ENCODE measurements at regions not wholly inside any gene's neighbourhood (a gene's known extent, or its start where the extent isn't known, plus 50 kb on each side); places are given as distances from the start of the nearest gene placed in this dataset.
"Not testable (repeated sequence)": the region's sequence is repeated elsewhere in the genome, so short reads cannot be mapped to it uniquely, and the experiment has no call there.

DNA sequence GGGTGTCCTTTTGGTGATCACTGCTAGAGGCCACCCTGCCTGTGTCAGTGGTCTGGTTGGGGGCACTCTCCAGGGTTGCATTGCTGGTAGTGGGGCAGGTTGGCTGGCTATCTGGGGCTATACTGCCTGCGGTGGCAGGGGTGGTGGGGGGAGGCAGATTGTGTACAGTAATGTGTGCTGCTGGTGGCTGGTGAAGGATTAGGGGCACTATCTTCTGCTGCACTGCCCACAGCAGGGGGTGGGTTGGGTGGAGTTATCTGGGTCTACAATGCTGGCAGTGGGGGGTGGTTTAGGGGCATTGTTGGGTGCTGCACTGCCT is 204.0 kb upstream of the WSB1 start:
- no peaks in the 10 kb centered on the region for H3K9me3 ChIP-seq (ENCODE audit: low read length)
- no peak for ATAC-seq
- no peaks in the 10 kb centered on the region for H3F3A ChIP-seq (ENCODE audit: low read length, unreplicated experiment)
- H4K20me1 ChIP-seq (ENCODE audit: low read length): no peaks in the 10 kb centered on the region
- H3K9ac ChIP-seq (ENCODE audit: low read length): no peak overlapping the region
- TF ChIP-seq, protein P1, sequence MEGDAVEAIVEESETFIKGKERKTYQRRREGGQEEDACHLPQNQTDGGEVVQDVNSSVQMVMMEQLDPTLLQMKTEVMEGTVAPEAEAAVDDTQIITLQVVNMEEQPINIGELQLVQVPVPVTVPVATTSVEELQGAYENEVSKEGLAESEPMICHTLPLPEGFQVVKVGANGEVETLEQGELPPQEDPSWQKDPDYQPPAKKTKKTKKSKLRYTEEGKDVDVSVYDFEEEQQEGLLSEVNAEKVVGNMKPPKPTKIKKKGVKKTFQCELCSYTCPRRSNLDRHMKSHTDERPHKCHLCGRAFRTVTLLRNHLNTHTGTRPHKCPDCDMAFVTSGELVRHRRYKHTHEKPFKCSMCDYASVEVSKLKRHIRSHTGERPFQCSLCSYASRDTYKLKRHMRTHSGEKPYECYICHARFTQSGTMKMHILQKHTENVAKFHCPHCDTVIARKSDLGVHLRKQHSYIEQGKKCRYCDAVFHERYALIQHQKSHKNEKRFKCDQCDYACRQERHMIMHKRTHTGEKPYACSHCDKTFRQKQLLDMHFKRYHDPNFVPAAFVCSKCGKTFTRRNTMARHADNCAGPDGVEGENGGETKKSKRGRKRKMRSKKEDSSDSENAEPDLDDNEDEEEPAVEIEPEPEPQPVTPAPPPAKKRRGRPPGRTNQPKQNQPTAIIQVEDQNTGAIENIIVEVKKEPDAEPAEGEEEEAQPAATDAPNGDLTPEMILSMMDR (conservative IDR thresholded peaks at IDR 0.05; ENCODE audit: low read depth, low read length): no peak
- TF ChIP-seq EZH2phosphoT487 (IDR thresholded peaks at IDR 0.05; ENCODE audit: borderline replicate concordance, low read length) (no peak), EZH2 (IDR thresholded peaks at IDR 0.05; ENCODE audit: low read length, unreplicated experiment) (no peak)
- 0 out of 2 replicates have a peak, but pooled peaks cover 8% of the 10 kb centered on the region for H3K27me3 ChIP-seq (ENCODE audit: low read length)
- no peak overlapping the region for H3K4me3 ChIP-seq (ENCODE audit: low read length)
- H3K4me1 ChIP-seq (ENCODE audit: insufficient read depth, low read length): no peaks in the 10 kb centered on the region
- DNase-seq: no peak
- no peak overlapping the region for H2AFZ ChIP-seq (ENCODE audit: low read length)
- intact Hi-C loops (cut with micrococcal nuclease): no loop called here
- no TSS peak for BruUV-seq (replicated peaks)
- no peak overlapping the region for H3K27ac ChIP-seq (ENCODE audit: low read length)
- ChIA-PET CTCF (no interaction called here), POLR2A (ENCODE audit: unreplicated experiment) (no interaction called here)
- no peaks in the 10 kb centered on the region for H3K36me3 ChIP-seq (ENCODE audit: low read depth, low read length)
- H3K4me2 ChIP-seq (ENCODE audit: low read length): no peak overlapping the region
- H3K9me2 ChIP-seq (replicated peaks; ENCODE audit: low read length): no peaks in the 10 kb centered on the region
- H3K79me2 ChIP-seq (ENCODE audit: low read length): no peaks in the 10 kb centered on the region

DNA sequence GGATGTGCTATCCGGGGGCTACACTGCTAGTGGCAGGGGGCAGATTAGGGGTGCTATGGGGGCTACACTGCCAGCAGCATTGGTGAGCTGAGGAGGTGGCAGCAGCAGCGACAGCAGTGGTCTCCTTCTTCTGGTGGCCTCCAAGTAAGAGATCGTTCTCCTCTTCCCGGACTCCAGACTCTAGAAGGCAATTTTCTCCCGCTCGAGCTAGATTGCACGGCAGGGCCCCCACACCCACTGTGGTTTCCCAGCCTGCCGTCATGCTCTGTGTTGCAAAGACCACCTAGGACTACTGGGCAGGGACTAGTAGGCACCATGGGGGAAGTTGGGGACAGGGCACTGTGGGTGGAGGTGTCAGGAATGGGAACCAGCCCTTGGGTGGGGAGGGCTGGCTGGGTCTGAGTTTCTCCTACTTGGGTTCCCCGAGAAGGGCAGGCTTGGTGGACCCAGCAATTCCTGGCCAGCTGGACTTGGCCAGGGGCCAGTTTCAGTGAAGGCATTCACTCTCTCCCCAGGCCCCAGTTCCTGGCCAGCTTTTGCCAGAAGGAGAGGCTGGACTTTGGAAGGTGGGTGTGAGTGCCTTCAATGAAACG is 203.4 kb upstream of the WSB1 start:
- H3K79me2 ChIP-seq (ENCODE audit: low read length); H3K9me2 ChIP-seq (replicated peaks; ENCODE audit: low read length); H3F3A ChIP-seq (ENCODE audit: low read length, unreplicated experiment); H3K27me3 ChIP-seq (ENCODE audit: low read length); BruUV-seq (replicated peaks); H3K27ac ChIP-seq (ENCODE audit: low read length); POLR2A ChIA-PET (ENCODE audit: unreplicated experiment); CTCF ChIA-PET; ATAC-seq; intact Hi-C loops (cut with micrococcal nuclease); H3K4me2 ChIP-seq (ENCODE audit: low read length); H3K4me1 ChIP-seq (ENCODE audit: insufficient read depth, low read length); H3K4me3 ChIP-seq (ENCODE audit: low read length); H4K20me1 ChIP-seq (ENCODE audit: low read length); H3K9ac ChIP-seq (ENCODE audit: low read length); H2AFZ ChIP-seq (ENCODE audit: low read length); H3K36me3 ChIP-seq (ENCODE audit: low read depth, low read length); DNase-seq; H3K9me3 ChIP-seq (ENCODE audit: low read length): not testable (repeated sequence)

DNA sequence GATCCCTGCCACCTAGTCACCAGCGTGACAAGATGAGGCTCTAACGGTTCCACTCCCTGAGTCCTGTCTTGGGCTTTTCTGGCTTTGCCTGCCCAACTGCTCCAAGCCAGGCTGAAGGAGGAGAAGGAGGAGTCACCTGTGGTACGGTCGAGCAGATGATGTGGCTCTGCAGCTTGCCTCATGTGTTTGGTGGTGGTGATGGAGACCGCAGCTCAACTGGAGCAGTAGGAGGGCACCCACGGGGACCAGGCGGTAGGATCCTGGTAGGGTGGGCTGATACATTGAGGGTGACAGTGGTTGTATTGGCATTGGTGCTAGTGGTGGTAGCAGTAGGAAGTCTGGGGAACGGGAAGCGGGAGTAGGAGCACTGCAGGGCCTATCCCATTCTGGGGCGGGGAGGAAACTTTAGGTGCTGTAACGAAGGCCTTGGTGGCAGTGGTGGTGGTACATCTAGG is 202.8 kb upstream of the WSB1 start:
- H3K27me3 ChIP-seq (ENCODE audit: low read length): no peaks in the 10 kb centered on the region
- no peaks in the 10 kb centered on the region for H3K4me1 ChIP-seq (ENCODE audit: insufficient read depth, low read length)
- CTCF ChIA-PET: no interaction called here
- H4K20me1 ChIP-seq (ENCODE audit: low read length): no peaks in the 10 kb centered on the region
- H3K36me3 ChIP-seq (ENCODE audit: low read depth, low read length): no peaks in the 10 kb centered on the region
- H3K9ac ChIP-seq (ENCODE audit: low read length): no peak overlapping the region
- H3K79me2 ChIP-seq (ENCODE audit: low read length): no peaks in the 10 kb centered on the region
- H3K27ac ChIP-seq (ENCODE audit: low read length): no peak overlapping the region
- intact Hi-C loops (cut with micrococcal nuclease): no loop called here
- H3K9me2 ChIP-seq (replicated peaks; ENCODE audit: low read length): no peaks in the 10 kb centered on the region
- TF ChIP-seq EZH2phosphoT487 (IDR thresholded peaks at IDR 0.05; ENCODE audit: borderline replicate concordance, low read length) (no peak), EZH2 (IDR thresholded peaks at IDR 0.05; ENCODE audit: low read length, unreplicated experiment) (no peak)
- TF ChIP-seq, protein P1 (conservative IDR thresholded peaks at IDR 0.05; ENCODE audit: low read depth, low read length): no peak
- BruUV-seq (replicated peaks): no TSS peak
- H2AFZ ChIP-seq (ENCODE audit: low read length): no peak overlapping the region
- POLR2A ChIA-PET (ENCODE audit: unreplicated experiment): no interaction called here
- ATAC-seq: no peak
- no peaks in the 10 kb centered on the region for H3F3A ChIP-seq (ENCODE audit: low read length, unreplicated experiment)
- H3K4me3 ChIP-seq (ENCODE audit: low read length): no peak overlapping the region
- H3K9me3 ChIP-seq (ENCODE audit: low read length): no peaks in the 10 kb centered on the region
- DNase-seq: no peak
- no peak overlapping the region for H3K4me2 ChIP-seq (ENCODE audit: low read length)

DNA sequence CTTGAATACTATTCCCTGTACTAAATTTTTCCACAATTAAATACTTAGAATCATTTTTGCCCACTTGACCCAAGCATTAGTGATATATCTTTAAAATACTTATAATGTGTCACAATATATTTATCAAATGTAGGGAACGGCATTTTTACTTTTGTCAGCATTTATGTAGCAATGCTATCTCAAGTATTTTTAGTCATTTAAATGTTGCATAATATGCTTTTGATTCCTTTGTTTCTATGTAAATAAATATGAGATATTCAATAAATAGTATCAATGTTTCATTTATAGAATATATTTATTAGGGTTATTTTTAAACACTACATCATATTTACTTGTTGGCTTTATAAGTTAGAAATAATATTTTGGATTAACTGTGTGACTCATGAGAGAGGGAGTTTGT is 199.7 kb upstream of the WSB1 start:
- H3K9me3 ChIP-seq (ENCODE audit: low read length); H3K4me1 ChIP-seq (ENCODE audit: insufficient read depth, low read length); BruUV-seq (replicated peaks); H3K79me2 ChIP-seq (ENCODE audit: low read length); intact Hi-C loops (cut with micrococcal nuclease); H3K9ac ChIP-seq (ENCODE audit: low read length); H3K27me3 ChIP-seq (ENCODE audit: low read length); CTCF ChIA-PET; ATAC-seq; H3F3A ChIP-seq (ENCODE audit: low read length, unreplicated experiment); DNase-seq; H3K36me3 ChIP-seq (ENCODE audit: low read depth, low read length); H4K20me1 ChIP-seq (ENCODE audit: low read length); H3K4me2 ChIP-seq (ENCODE audit: low read length); H2AFZ ChIP-seq (ENCODE audit: low read length); H3K27ac ChIP-seq (ENCODE audit: low read length); H3K4me3 ChIP-seq (ENCODE audit: low read length); H3K9me2 ChIP-seq (replicated peaks; ENCODE audit: low read length); POLR2A ChIA-PET (ENCODE audit: unreplicated experiment): not testable (repeated sequence)

DNA sequence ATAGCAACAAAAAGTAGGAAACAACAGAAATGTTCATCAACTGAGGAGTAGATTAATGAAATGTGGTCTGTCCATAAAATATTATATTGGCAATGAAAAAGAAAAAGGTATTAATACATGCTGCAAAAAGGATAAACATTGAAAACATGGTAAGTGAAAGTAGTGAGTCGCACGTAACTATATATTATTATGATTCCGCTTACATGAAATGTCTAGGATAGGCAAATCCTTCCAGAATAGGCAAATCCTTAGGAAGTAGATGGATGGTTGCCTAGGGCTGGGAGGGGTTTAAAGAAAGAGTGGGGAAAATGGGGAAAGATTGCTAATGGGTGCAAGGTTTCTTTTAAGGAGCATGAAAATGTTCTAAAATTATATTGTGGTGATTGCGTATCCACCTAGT is 198.1 kb upstream of the WSB1 start:
- H4K20me1 ChIP-seq (ENCODE audit: low read length); CTCF ChIA-PET; H3K4me1 ChIP-seq (ENCODE audit: insufficient read depth, low read length); DNase-seq; H3K27me3 ChIP-seq (ENCODE audit: low read length); H3K9me2 ChIP-seq (replicated peaks; ENCODE audit: low read length); ATAC-seq; H3K79me2 ChIP-seq (ENCODE audit: low read length); BruUV-seq (replicated peaks); H3K27ac ChIP-seq (ENCODE audit: low read length); H2AFZ ChIP-seq (ENCODE audit: low read length); H3K9ac ChIP-seq (ENCODE audit: low read length); H3K4me2 ChIP-seq (ENCODE audit: low read length); H3K4me3 ChIP-seq (ENCODE audit: low read length); H3K9me3 ChIP-seq (ENCODE audit: low read length); POLR2A ChIA-PET (ENCODE audit: unreplicated experiment); H3K36me3 ChIP-seq (ENCODE audit: low read depth, low read length); intact Hi-C loops (cut with micrococcal nuclease); H3F3A ChIP-seq (ENCODE audit: low read length, unreplicated experiment): not testable (repeated sequence)
